ENCODE measurements at regions not wholly inside any gene's neighbourhood (a gene's known extent, or its start where the extent isn't known, plus 50 kb on each side); places are given as distances from the start of the nearest gene placed in this dataset.

GRCh38 chr16:72536723-72537435 lies 364.9 kb upstream of the PMFBP1 start:
- H3K27ac ChIP-seq (ENCODE audit: low read depth, low read length): no peak overlapping the region
- TF ChIP-seq SAP30 (IDR thresholded peaks at IDR 0.05; ENCODE audit: insufficient read depth, insufficient replicate concordance, low read length) (no peak), CHD1 (IDR thresholded peaks at IDR 0.05; ENCODE audit: low read depth, low read length) (no peak), CTCF (IDR thresholded peaks at IDR 0.05; ENCODE audit: control extremely low read depth in 1 of 3, insufficient read depth in 1 of 3, low read depth in 1 of 3, low read length in 3 of 3) (no peak), CHD2 (IDR thresholded peaks at IDR 0.05; ENCODE audit: low read length) (no peak), GTF2F1 (IDR thresholded peaks at IDR 0.05; ENCODE audit: borderline replicate concordance, low read depth, low read length) (no peak), FOSL1 (IDR thresholded peaks at IDR 0.05; ENCODE audit: insufficient read depth, low read depth, low read length) (no peak), RXRA (IDR thresholded peaks at IDR 0.05; ENCODE audit: insufficient read depth, low read depth, low read length) (no peak), KDM4A (IDR thresholded peaks at IDR 0.05; ENCODE audit: low read depth, low read length, severe bottlenecking) (no peak), SIRT6 (IDR thresholded peaks at IDR 0.05; ENCODE audit: low read length) (no peak), E2F6 (IDR thresholded peaks at IDR 0.05) (no peak), YY1 (IDR thresholded peaks at IDR 0.05; ENCODE audit: low read depth, low read length) (no peak)
- no peak overlapping the region for H2AK5ac ChIP-seq (ENCODE audit: low read depth, low read length)
- H4K20me1 ChIP-seq (replicated peaks in 1 of 2; ENCODE audit: control insufficient read depth in 1 of 2, insufficient read depth in 2 of 2, low read length in 2 of 2): no peaks in the 10 kb centered on the region
- ChIA-PET POLR2A (ENCODE audit: partially characterized antibody) (no interaction called here), CTCF (ENCODE audit: partially characterized antibody) (no interaction called here)
- H3K14ac ChIP-seq (ENCODE audit: insufficient read length): no peak overlapping the region
- no peaks in the 10 kb centered on the region for H3K79me2 ChIP-seq (ENCODE audit: control insufficient read depth in 1 of 2, insufficient read depth in 2 of 2, low read length in 2 of 2)
- no peaks in the 10 kb centered on the region for H3K9me3 ChIP-seq (ENCODE audit: insufficient read depth in 2 of 2, low read depth in 1 of 2, low read length in 1 of 2)
- no peak overlapping the region for H2BK5ac ChIP-seq (ENCODE audit: low read depth, low read length)
- H2BK15ac ChIP-seq (ENCODE audit: low read length): no peak overlapping the region
- no peaks in the 10 kb centered on the region for H3K4me1 ChIP-seq (replicated peaks in 1 of 4; ENCODE audit: control insufficient read depth in 3 of 4, insufficient read depth in 4 of 4, low read length in 3 of 4)
- H4K8ac ChIP-seq (ENCODE audit: extremely low read depth, insufficient read depth, low read length): no peak overlapping the region
- no peak overlapping the region for H2BK20ac ChIP-seq (ENCODE audit: low read length)
- DNase-seq (ENCODE audit: low read depth in 1 of 2, low spot score in 2 of 2): no peak
- no peak overlapping the region for H4K5ac ChIP-seq (ENCODE audit: insufficient read length, low read depth, low read length)
- H3K4me3 ChIP-seq (ENCODE audit: extremely low read depth in 1 of 4, insufficient read depth in 2 of 4, low read depth in 3 of 4, low read length in 4 of 4): no peak overlapping the region
- H2BK120ac ChIP-seq (replicated peaks; ENCODE audit: low read depth, low read length): no peak overlapping the region
- no peaks in the 10 kb centered on the region for H3K27me3 ChIP-seq (replicated peaks in 1 of 4; ENCODE audit: control insufficient read depth in 3 of 4, extremely low read depth in 1 of 4, insufficient read depth in 3 of 4, low read length in 3 of 4)
- no peak overlapping the region for H3K4ac ChIP-seq (replicated peaks; ENCODE audit: insufficient read length, low read depth, low read length)
- H3K23ac ChIP-seq (ENCODE audit: insufficient read length): no peak overlapping the region
- no peak overlapping the region for H3K4me2 ChIP-seq (ENCODE audit: insufficient read depth in 1 of 2, low read depth in 2 of 2, low read length in 2 of 2)
- no peaks in the 10 kb centered on the region for H3K36me3 ChIP-seq (ENCODE audit: control insufficient read depth in 2 of 4, insufficient read depth in 4 of 4, low read length in 3 of 4)
- H3K9ac ChIP-seq (replicated peaks in 1 of 4; ENCODE audit: extremely low read depth in 1 of 4, low read depth in 3 of 4, low read length in 3 of 4): no peak overlapping the region
- no peak overlapping the region for H2BK12ac ChIP-seq (ENCODE audit: low read depth, low read length)
- no peak overlapping the region for H3K18ac ChIP-seq (ENCODE audit: extremely low read depth, low read length)
- H3K56ac ChIP-seq (replicated peaks; ENCODE audit: insufficient read length, low read depth, low read length): no peak overlapping the region
- no peaks in the 10 kb centered on the region for H3K23me2 ChIP-seq (ENCODE audit: low read depth, low read length)
- 83% methylated on average over 2 of the region's 2 CpGs; no CpG with 5 or more reads in 1 of the 2 experiments for WGBS, 2 experiments (ENCODE audit: extremely low coverage in 1 of 2, insufficient coverage in 1 of 2, insufficient read length in 1 of 2, insufficient replicate concordance in 2 of 2, low coverage in 1 of 2, low lambda C conversion rate in 2 of 2, missing lambda C conversion rate in 1 of 2)
- FAIRE-seq: no peak
- no peaks in the 10 kb centered on the region for H3K79me1 ChIP-seq (ENCODE audit: low read depth, low read length)
- H2AFZ ChIP-seq (ENCODE audit: low read length): no peak overlapping the region
- no peak overlapping the region for H4K91ac ChIP-seq (replicated peaks; ENCODE audit: insufficient read length, low read length)
